ENCODE measurements at regions not wholly inside any gene's neighbourhood (a gene's known extent, or its start where the extent isn't known, plus 50 kb on each side); places are given as distances from the start of the nearest gene placed in this dataset.

DNA sequence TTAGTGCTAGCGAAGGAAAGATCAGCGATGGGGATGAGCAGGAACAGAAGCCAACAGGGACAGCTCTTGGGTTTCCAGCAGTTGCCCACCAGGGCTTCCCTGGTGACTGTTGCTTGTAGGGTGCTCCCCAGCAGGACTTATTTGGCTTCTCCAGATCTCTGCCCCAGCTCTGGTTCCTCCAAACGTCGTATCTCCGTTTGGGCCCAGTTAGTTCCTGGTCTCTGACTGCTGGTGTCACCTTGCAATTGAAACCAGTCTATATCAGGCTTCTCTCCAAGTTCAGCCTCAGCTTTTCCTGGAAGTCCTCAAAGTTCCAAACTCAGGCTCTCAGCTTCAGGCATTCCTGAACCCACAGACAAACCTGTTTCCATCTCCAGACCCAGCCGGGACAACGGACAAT is 70.8 kb upstream of the NXT1 start:
- TF ChIP-seq, protein P1, sequence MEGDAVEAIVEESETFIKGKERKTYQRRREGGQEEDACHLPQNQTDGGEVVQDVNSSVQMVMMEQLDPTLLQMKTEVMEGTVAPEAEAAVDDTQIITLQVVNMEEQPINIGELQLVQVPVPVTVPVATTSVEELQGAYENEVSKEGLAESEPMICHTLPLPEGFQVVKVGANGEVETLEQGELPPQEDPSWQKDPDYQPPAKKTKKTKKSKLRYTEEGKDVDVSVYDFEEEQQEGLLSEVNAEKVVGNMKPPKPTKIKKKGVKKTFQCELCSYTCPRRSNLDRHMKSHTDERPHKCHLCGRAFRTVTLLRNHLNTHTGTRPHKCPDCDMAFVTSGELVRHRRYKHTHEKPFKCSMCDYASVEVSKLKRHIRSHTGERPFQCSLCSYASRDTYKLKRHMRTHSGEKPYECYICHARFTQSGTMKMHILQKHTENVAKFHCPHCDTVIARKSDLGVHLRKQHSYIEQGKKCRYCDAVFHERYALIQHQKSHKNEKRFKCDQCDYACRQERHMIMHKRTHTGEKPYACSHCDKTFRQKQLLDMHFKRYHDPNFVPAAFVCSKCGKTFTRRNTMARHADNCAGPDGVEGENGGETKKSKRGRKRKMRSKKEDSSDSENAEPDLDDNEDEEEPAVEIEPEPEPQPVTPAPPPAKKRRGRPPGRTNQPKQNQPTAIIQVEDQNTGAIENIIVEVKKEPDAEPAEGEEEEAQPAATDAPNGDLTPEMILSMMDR (IDR thresholded peaks at IDR 0.05): no peak
- H3K4me3 Mint-ChIP-seq: no peak overlapping the region
- DNase-seq: no peak
- no peaks in the 10 kb centered on the region for H3K4me1 Mint-ChIP-seq (ENCODE audit: low read depth)
- peaks cover 6% of the 10 kb centered on the region for H3K27me3 Mint-ChIP-seq (ENCODE audit: insufficient read depth)
- H3K27ac Mint-ChIP-seq: no peak overlapping the region
- no peaks in the 10 kb centered on the region for H3K36me3 Mint-ChIP-seq (ENCODE audit: low read depth)
- no peaks in the 10 kb centered on the region for H3K9me3 Mint-ChIP-seq

DNA sequence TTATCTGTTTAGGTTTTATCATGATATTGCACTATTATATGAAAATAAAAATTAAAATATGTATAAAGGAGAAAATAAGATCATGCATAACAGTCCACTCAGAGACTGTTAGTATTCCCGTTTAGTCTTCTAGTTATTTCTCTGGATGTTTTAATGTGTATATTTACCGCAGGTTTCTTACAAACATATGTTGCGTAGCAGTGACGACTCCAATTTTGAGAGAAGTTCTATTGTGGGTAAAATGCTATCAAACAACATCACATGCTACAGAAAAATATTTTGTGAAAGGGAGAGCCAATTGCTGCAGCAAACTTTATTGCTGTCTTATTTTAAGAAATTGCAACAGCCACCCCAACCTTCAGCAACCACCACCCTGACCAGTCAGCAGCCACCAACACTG is 72.4 kb upstream of the NXT1 start:
- H3K27ac Mint-ChIP-seq: no peak overlapping the region; the same call in 1 of the 2 replicates
- no peak overlapping the region for H3K4me3 Mint-ChIP-seq
- no peak for DNase-seq
- H3K27me3 Mint-ChIP-seq (ENCODE audit: insufficient read depth): peaks cover 6% of the 10 kb centered on the region
- H3K36me3 Mint-ChIP-seq (ENCODE audit: low read depth): no peaks in the 10 kb centered on the region
- TF ChIP-seq, protein P1 (IDR thresholded peaks at IDR 0.05): no peak
- no peaks in the 10 kb centered on the region for H3K4me1 Mint-ChIP-seq (ENCODE audit: low read depth)
- no peaks in the 10 kb centered on the region for H3K9me3 Mint-ChIP-seq

DNA sequence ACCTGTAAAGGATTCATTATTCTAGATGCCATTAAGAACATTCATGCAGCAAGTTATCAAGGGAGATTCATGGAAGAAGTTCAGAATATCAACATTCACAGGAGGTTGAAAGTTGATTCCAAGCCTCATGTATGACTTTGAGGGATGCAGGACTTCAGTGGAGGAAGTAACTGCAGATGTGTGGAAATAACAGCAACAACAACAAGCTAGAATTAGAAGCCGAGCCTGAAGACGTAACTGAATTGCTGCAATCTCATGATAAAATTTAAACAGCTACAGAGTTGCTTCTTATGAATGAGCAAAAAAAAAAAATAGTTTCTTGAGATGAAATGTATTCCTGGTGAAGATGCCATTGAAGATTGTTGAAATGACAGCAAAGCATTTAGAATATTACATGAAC is 73.3 kb upstream of the NXT1 start:
- H3K4me3 Mint-ChIP-seq: no peak overlapping the region
- no peak for DNase-seq
- peaks cover 7% of the 10 kb centered on the region for H3K27me3 Mint-ChIP-seq (ENCODE audit: insufficient read depth)
- no peaks in the 10 kb centered on the region for H3K9me3 Mint-ChIP-seq
- H3K36me3 Mint-ChIP-seq (ENCODE audit: low read depth): no peaks in the 10 kb centered on the region
- H3K27ac Mint-ChIP-seq: no peak overlapping the region
- H3K4me1 Mint-ChIP-seq (ENCODE audit: low read depth): no peaks in the 10 kb centered on the region
- TF ChIP-seq, protein P1 (IDR thresholded peaks at IDR 0.05): no peak

DNA sequence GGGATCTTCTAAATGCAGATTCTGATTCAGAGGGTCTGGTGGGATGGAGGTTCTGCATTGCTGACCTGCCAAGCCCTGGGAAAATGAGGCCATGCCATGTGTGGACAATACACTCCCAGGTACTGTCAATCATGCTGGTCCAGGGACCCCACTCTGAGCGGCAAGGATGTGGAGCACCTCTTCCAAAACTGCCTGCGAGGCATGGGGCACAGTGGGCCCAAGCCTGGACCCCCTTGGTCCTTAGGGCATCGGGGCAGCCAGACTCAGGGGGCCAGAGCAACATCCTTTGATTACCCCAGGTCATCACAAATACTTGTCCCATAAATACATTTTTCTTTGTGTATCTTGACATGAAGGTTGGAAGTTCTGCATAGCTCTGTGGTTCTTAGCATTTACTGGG is 76.8 kb upstream of the NXT1 start:
- TF ChIP-seq, protein P1 (IDR thresholded peaks at IDR 0.05): no peak
- no peak overlapping the region for H3K27ac Mint-ChIP-seq
- no peak overlapping the region for H3K4me3 Mint-ChIP-seq
- no peaks in the 10 kb centered on the region for H3K36me3 Mint-ChIP-seq (ENCODE audit: low read depth)
- DNase-seq: no peak
- peaks cover 4% of the 10 kb centered on the region for H3K9me3 Mint-ChIP-seq
- peaks cover 3% of the 10 kb centered on the region; the same call in 1 of the 2 replicates for H3K27me3 Mint-ChIP-seq (ENCODE audit: insufficient read depth)
- no peaks in the 10 kb centered on the region for H3K4me1 Mint-ChIP-seq (ENCODE audit: low read depth)

DNA sequence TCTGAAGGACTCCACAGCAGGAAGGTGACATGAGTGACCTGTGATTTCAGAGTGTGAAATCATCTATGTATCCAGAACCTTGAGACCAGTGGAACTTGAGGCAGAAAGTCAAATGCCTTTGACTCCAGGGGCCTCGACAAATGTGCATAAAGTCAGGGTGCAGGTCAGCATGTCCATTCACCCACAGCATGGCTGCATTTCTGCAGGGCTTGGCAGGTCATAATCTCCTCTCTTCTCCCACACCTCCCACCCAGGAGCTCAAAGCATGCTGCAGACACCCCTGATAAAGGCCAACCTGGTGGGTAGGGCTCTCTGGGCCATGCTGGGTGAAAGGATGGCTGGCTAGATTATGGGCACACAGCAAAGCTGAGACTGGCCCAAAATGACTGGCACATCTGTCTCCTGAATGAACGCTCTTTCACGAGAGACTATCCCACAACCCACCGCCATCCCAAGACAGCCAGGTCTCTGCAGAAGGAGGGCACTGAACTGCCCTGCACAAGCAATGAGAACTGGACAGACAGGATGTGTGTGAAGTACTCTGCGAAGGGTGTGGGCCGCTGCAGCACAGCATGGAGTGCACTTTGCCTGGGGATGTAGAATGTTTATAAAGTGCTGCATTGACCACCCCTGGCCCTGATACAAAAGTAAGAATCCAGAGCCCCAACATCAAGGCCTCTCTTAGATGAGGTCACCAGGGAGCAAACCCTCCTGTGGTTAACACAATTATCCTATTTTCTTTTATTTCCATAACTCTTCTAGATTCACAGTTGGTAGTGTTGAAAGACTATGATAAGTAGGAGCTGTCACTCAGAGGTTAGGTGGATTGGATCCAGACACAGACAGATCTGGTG is 78.2 kb upstream of the NXT1 start:
- TF ChIP-seq, protein P1 (IDR thresholded peaks at IDR 0.05): no peak
- no peak overlapping the region for H3K27ac Mint-ChIP-seq

More for the DNA sequence above, 78.2 kb upstream of the NXT1 start:
- DNase-seq: no peak
- Mint-ChIP-seq H3K27me3 (ENCODE audit: insufficient read depth) (peaks cover 5% of the 10 kb centered on the region; the same call in 1 of the 2 replicates), H3K36me3 (ENCODE audit: low read depth) (peaks cover 4% of the 10 kb centered on the region; the same call in 1 of the 2 replicates), H3K4me3 (no peak overlapping the region), H3K9me3 (peaks cover 10% of the 10 kb centered on the region), H3K4me1 (ENCODE audit: low read depth) (no peaks in the 10 kb centered on the region)
